ENCODE measurements at regions not wholly inside any gene's neighbourhood (a gene's known extent, or its start where the extent isn't known, plus 50 kb on each side); places are given as distances from the start of the nearest gene placed in this dataset.

DNA sequence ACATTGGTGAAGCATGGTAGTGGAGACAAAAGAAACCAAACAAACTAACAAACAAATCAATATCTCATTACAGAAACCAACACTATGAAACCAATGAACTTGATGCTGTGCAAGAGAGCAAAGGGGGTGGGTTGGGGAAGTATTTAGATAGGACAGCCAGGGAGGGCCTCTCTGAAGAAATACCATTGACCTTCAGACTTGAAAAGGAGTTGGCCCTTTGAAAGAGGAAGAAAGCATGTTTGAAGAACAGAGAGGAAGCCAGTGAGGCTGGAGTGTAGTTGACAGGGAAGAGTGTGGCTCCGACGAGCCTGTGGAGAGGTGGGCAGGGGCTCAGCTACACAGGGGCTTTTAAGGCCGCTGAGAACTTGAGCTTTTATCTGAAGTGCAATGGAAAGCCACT lies 151.0 kb upstream of the GATA6 start:
- 0 out of 2 replicates have a peak, but pooled peaks cover 2% of the 10 kb centered on the region for H3K9me3 ChIP-seq (ENCODE audit: control insufficient read depth, insufficient read depth, low read depth, low read length)
- in situ Hi-C loops (cut with HindIII; ENCODE audit: low pct_unique_long_range_greater_than_20kb, low sequenced_read_pairs) = no loop called here
- no TSS peak for BruUV-seq (replicated peaks)
- DNase-seq (ENCODE audit: low read depth, low spot score) = no peak
- H3K4me3 ChIP-seq (ENCODE audit: low read depth in 2 of 2, low read length in 2 of 2) = no peak overlapping the region
- intact Hi-C loops (cut with micrococcal nuclease; ENCODE audit: unreplicated experiment) = no loop called here
- CTCF ChIA-PET = no interaction called here
- POLR2A ChIA-PET = no interaction called here
- no peaks in the 10 kb centered on the region for H3K4me1 ChIP-seq (ENCODE audit: control insufficient read depth, insufficient read depth, low read length)
- no peak for ATAC-seq
- no peak overlapping the region for H3K27ac ChIP-seq (ENCODE audit: low read length)
- TF ChIP-seq, protein P1, sequence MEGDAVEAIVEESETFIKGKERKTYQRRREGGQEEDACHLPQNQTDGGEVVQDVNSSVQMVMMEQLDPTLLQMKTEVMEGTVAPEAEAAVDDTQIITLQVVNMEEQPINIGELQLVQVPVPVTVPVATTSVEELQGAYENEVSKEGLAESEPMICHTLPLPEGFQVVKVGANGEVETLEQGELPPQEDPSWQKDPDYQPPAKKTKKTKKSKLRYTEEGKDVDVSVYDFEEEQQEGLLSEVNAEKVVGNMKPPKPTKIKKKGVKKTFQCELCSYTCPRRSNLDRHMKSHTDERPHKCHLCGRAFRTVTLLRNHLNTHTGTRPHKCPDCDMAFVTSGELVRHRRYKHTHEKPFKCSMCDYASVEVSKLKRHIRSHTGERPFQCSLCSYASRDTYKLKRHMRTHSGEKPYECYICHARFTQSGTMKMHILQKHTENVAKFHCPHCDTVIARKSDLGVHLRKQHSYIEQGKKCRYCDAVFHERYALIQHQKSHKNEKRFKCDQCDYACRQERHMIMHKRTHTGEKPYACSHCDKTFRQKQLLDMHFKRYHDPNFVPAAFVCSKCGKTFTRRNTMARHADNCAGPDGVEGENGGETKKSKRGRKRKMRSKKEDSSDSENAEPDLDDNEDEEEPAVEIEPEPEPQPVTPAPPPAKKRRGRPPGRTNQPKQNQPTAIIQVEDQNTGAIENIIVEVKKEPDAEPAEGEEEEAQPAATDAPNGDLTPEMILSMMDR (IDR thresholded peaks at IDR 0.05) = no peak
- TF ChIP-seq REST (IDR thresholded peaks at IDR 0.05; ENCODE audit: insufficient read depth in 1 of 2, low read depth in 2 of 2, low read length in 1 of 2) = no peak
- no peak for TF ChIP-seq TCF7L2 (IDR thresholded peaks at IDR 0.05; ENCODE audit: low read depth, low read length)
- TF ChIP-seq SIN3A (IDR thresholded peaks at IDR 0.05; ENCODE audit: borderline replicate concordance, insufficient read depth, low read depth, low read length) = no peak
- no peak for TF ChIP-seq POLR2AphosphoS5 (IDR thresholded peaks at IDR 0.05; ENCODE audit: low read depth, low read length)
- H3K36me3 ChIP-seq (ENCODE audit: control insufficient read depth, insufficient read depth, low read length) = no peaks in the 10 kb centered on the region
- H3K27me3 ChIP-seq (ENCODE audit: control insufficient read depth, insufficient read depth, low read length) = no peaks in the 10 kb centered on the region

GRCh38 chr18:22019193-22019592 lies 150.2 kb upstream of the GATA6 start:
- Histone ChIP-seq H3K36me3 (ENCODE audit: control insufficient read depth, insufficient read depth, low read length) (no peaks in the 10 kb centered on the region), H3K4me3 (ENCODE audit: low read depth in 2 of 2, low read length in 2 of 2) (no peak overlapping the region), H3K4me1 (ENCODE audit: control insufficient read depth, insufficient read depth, low read length) (no peaks in the 10 kb centered on the region), H3K27ac (ENCODE audit: low read length) (no peak overlapping the region), H3K9me3 (ENCODE audit: control insufficient read depth, insufficient read depth, low read depth, low read length) (no peaks in the 10 kb centered on the region), H3K27me3 (ENCODE audit: control insufficient read depth, insufficient read depth, low read length) (no peaks in the 10 kb centered on the region)
- CTCF ChIA-PET = no interaction called here
- no TSS peak for BruUV-seq (replicated peaks)
- in situ Hi-C loops (cut with HindIII; ENCODE audit: low pct_unique_long_range_greater_than_20kb, low sequenced_read_pairs) = no loop called here
- POLR2A ChIA-PET = no interaction called here
- ATAC-seq (no peak), DNase-seq (ENCODE audit: low read depth, low spot score) (no peak)
- TF ChIP-seq TCF7L2 (IDR thresholded peaks at IDR 0.05; ENCODE audit: low read depth, low read length) (no peak), POLR2AphosphoS5 (IDR thresholded peaks at IDR 0.05; ENCODE audit: low read depth, low read length) (no peak), SIN3A (IDR thresholded peaks at IDR 0.05; ENCODE audit: borderline replicate concordance, insufficient read depth, low read depth, low read length) (no peak), REST (IDR thresholded peaks at IDR 0.05; ENCODE audit: insufficient read depth in 1 of 2, low read depth in 2 of 2, low read length in 1 of 2) (no peak)
- TF ChIP-seq, protein P1 (IDR thresholded peaks at IDR 0.05) = no peak
- intact Hi-C loops (cut with micrococcal nuclease; ENCODE audit: unreplicated experiment) = no loop called here

Measured in Panc1 (cell line).